GM12892 (cell line): ENCODE measurements at regions not wholly inside any gene's neighbourhood (a gene's known extent, or its start where the extent isn't known, plus 50 kb on each side); places are given as distances from the start of the nearest gene placed in this dataset.

Experiments
- DNase-seq: peaks from one replicate; pipeline ENCODE4 v3.0.0; 2011; ENCODE audit not compliant: insufficient read length
- FAIRE-seq: peaks from 2 replicates; lab custom pipeline; 2011; peaks lifted over from hg19 to GRCh38; lab: Jason Lieb, UNC
- POLR2A ChIP-seq: IDR thresholded peaks from 2 replicates; pipeline ENCODE4 v1.6.1; 2011; ENCODE audit warnings: low read depth, low read length, control low read depth
- POLR2AphosphoS5 ChIP-seq: IDR thresholded peaks from 2 replicates; pipeline ENCODE4 v1.6.1; 2011; ENCODE audit warnings: low read depth, low read length, control low read depth
- TAF1 ChIP-seq: IDR thresholded peaks from 2 replicates; pipeline ENCODE4 v1.6.1; 2011; ENCODE audit warnings: low read depth, mild to moderate bottlenecking, control low read depth, low read length, borderline replicate concordance

- FAIRE-seq: no peak
- no peak for TF ChIP-seq TAF1
- no peak for TF ChIP-seq POLR2AphosphoS5
- TF ChIP-seq POLR2A: no peak
Observed at GRCh38 chr15:39333393-39333792, 247.5 kb upstream of the THBS1 start.

GRCh38 chr15:39333896-39334295 is 247.0 kb upstream of the THBS1 start:
- FAIRE-seq: no peak
- DNase-seq: no peak

More at GRCh38 chr15:39333393-39333792, 247.5 kb upstream of the THBS1 start:
- DNase-seq: no peak

GRCh38 chr15:39336926-39337325 is 244.0 kb upstream of the THBS1 start:
- TF ChIP-seq POLR2AphosphoS5 (no peak), TAF1 (no peak), POLR2A (no peak)
- DNase-seq: no peak
- FAIRE-seq: no peak

More at GRCh38 chr15:39333896-39334295, 247.0 kb upstream of the THBS1 start:
- TF ChIP-seq POLR2AphosphoS5 (no peak), POLR2A (no peak), TAF1 (no peak)

- DNase-seq (no peak), FAIRE-seq (no peak)
- no peak for TF ChIP-seq POLR2AphosphoS5
- TF ChIP-seq TAF1: no peak
- TF ChIP-seq POLR2A: no peak
Observed at GRCh38 chr15:39338251-39338650, 242.6 kb upstream of the THBS1 start.

- TF ChIP-seq POLR2A: no peak
- TF ChIP-seq TAF1: no peak
- TF ChIP-seq POLR2AphosphoS5: no peak
- FAIRE-seq (no peak), DNase-seq (no peak)
Observed at GRCh38 chr15:39340903-39341645, 239.8 kb upstream of the THBS1 start.

- no peak for FAIRE-seq
- TF ChIP-seq POLR2A (no peak), TAF1 (no peak), POLR2AphosphoS5 (no peak)
- no peak for DNase-seq
Observed at GRCh38 chr15:39344662-39345141, 236.2 kb upstream of the THBS1 start.

GRCh38 chr15:39345176-39345575 is 235.7 kb upstream of the THBS1 start:
- no peak for FAIRE-seq
- TF ChIP-seq POLR2A: no peak
- no peak for TF ChIP-seq POLR2AphosphoS5
- no peak for DNase-seq

GRCh38 chr15:39347453-39347852 is 233.4 kb upstream of the THBS1 start:
- DNase-seq (no peak), FAIRE-seq (no peak)
- no peak for TF ChIP-seq TAF1
- no peak for TF ChIP-seq POLR2A
- no peak for TF ChIP-seq POLR2AphosphoS5

GRCh38 chr15:39350785-39351184 is 230.1 kb upstream of the THBS1 start:
- DNase-seq (no peak), FAIRE-seq (no peak)
- TF ChIP-seq POLR2AphosphoS5: no peak
- no peak for TF ChIP-seq POLR2A

GRCh38 chr15:39354189-39354588 is 226.7 kb upstream of the THBS1 start:
- FAIRE-seq: no peak
- no peak for DNase-seq
- TF ChIP-seq POLR2AphosphoS5: no peak
- TF ChIP-seq POLR2A: no peak
- no peak for TF ChIP-seq TAF1

GRCh38 chr15:39357480-39358268 is 223.2 kb upstream of the THBS1 start:
- DNase-seq: no peak
- TF ChIP-seq POLR2AphosphoS5 (no peak), POLR2A (no peak), TAF1 (no peak)
- no peak for FAIRE-seq
